SK-N-SH (cell line): ENCODE measurements at regions not wholly inside any gene's neighbourhood (a gene's known extent, or its start where the extent isn't known, plus 50 kb on each side); places are given as distances from the start of the nearest gene placed in this dataset.

Experiments
- CTCF ChIA-PET: fragments of 300-600, 350-600 bp; formaldehyde crosslinking; extraction: SDS; loops from one replicate; lab custom pipeline; 2021; lab: Yijun Ruan, JAX
- POLR2A ChIA-PET: fragments of 350-600 bp; sonication (Branson Sonifier 250); formaldehyde crosslinking; extraction: SDS; loops from one replicate; lab custom pipeline; 2020; ENCODE audit warnings: antibody characterized with exemption, inconsistent platforms; lab: Yijun Ruan, JAX
- DNase-seq: peaks from one replicate; pipeline ENCODE4 v3.0.0; 2012
- H2AFZ ChIP-seq: fragments of 200-600 bp; sonication (generic); 2 replicates; pipeline ENCODE4 v1.8.1; 2016; ENCODE audit warnings: antibody characterized with exemption, mild to moderate bottlenecking, low read depth
- H3F3A ChIP-seq: fragments of 200-600 bp; sonication (generic); replicated peaks from 2 replicates; pipeline ENCODE3; 2016; ENCODE audit warnings: antibody characterized with exemption, mild to moderate bottlenecking; ENCODE audit not compliant: insufficient read depth
- H3K27ac ChIP-seq, 2 experiments: fragments of 200-500 bp in 1 of 2; fragments of 200-600 bp in 1 of 2; sonication (Bioruptor generic) in 1 of 2; sonication (generic), shearing (Covaris generic) in 1 of 2; 2 replicates each; pipeline versions ENCODE4 v1.5.1 to v1.6.1; 2014 to 2016; ENCODE audit warnings: low read depth in 2 of 2, inconsistent platforms in 1 of 2, low read length in 1 of 2, mild to moderate bottlenecking in 1 of 2, mixed read lengths in 1 of 2
- H3K27me3 ChIP-seq: fragments of 200-600 bp; sonication (generic), shearing (Covaris generic); 2 replicates; pipeline ENCODE4 v1.6.1; 2016; ENCODE audit warnings: mixed run types; ENCODE audit not compliant: insufficient read depth
- H3K36me3 ChIP-seq, 2 experiments: fragments of 200-500 bp in 1 of 2; fragments of 200-600 bp in 1 of 2; sonication (Bioruptor generic) in 1 of 2; sonication (generic) in 1 of 2; replicated peaks in 1 of 2; 2 replicates each; pipeline versions ENCODE3 to v1.5.1; 2014 to 2016; ENCODE audit warnings: low read length in 1 of 2, mild to moderate bottlenecking in 1 of 2; ENCODE audit not compliant: insufficient read depth in 2 of 2, control insufficient read depth in 1 of 2
- H3K4me1 ChIP-seq, 2 experiments: fragments of 200-500 bp in 1 of 2; fragments of 200-600 bp in 1 of 2; sonication (Bioruptor generic) in 1 of 2; sonication (generic), shearing (Covaris generic) in 1 of 2; 2 replicates each; pipeline versions ENCODE4 v1.5.1 to v1.6.1; 2014 to 2016; ENCODE audit warnings: low read depth in 1 of 2, low read length in 1 of 2, mixed run types in 1 of 2; ENCODE audit not compliant: insufficient read depth in 2 of 2, control insufficient read depth in 1 of 2
- H3K4me2 ChIP-seq: fragments of 200-600 bp; sonication (generic), shearing (Covaris generic); 2 replicates; pipeline ENCODE4 v1.6.1; 2017; ENCODE audit warnings: mixed run types
- H3K4me3 ChIP-seq, 2 experiments: fragments of 200-500 bp in 1 of 2; fragments of 200-600 bp in 1 of 2; sonication (Bioruptor generic) in 1 of 2; sonication (generic), shearing (Covaris generic) in 1 of 2; 2 replicates each; pipeline versions ENCODE4 v1.5.1 to v1.8.1; 2014 to 2016; ENCODE audit warnings: low read depth in 2 of 2, inconsistent platforms in 1 of 2, low read length in 1 of 2, mild to moderate bottlenecking in 1 of 2, mixed read lengths in 1 of 2, moderate library complexity in 1 of 2
- H3K79me2 ChIP-seq: fragments of 200-600 bp; sonication (generic); 2 replicates; pipeline ENCODE4 v1.8.1; 2017; ENCODE audit warnings: mild to moderate bottlenecking; ENCODE audit not compliant: insufficient read depth
- H3K9ac ChIP-seq: fragments of 200-600 bp; sonication (generic); 2 replicates; pipeline ENCODE4 v1.6.1; 2017; ENCODE audit warnings: mixed run types
- H3K9me2 ChIP-seq: fragments of 200-600 bp; sonication (generic); 2 replicates; pipeline ENCODE4 v1.6.1; 2017; ENCODE audit warnings: mixed run types
- H3K9me3 ChIP-seq: fragments of 200-600 bp; sonication (generic); 2 replicates; pipeline ENCODE4 v1.6.1; 2017; ENCODE audit warnings: mixed run types, mild to moderate bottlenecking, moderate library complexity
- H4K20me1 ChIP-seq: fragments of 200-600 bp; sonication (generic); 2 replicates; pipeline ENCODE4 v1.6.1; 2017; ENCODE audit warnings: mild to moderate bottlenecking, mixed run types; ENCODE audit not compliant: insufficient read depth
- EP300 ChIP-seq, 2 experiments: IDR thresholded peaks; 2 replicates each; pipeline versions ENCODE4 v1.4.0 to v1.6.1; 2012; ENCODE audit warnings: borderline replicate concordance in 1 of 2, low read depth in 1 of 2, low read length in 1 of 2
- FOSL2 ChIP-seq: IDR thresholded peaks from 2 replicates; pipeline ENCODE4 v1.4.0; 2012; ENCODE audit warnings: low read depth, mild to moderate bottlenecking, moderate library complexity, borderline replicate concordance
- FOXJ3 ChIP-seq: sonication (generic); formaldehyde crosslinking; IDR thresholded peaks from 2 replicates; pipeline ENCODE4 v1.5.1; 2020; ENCODE audit warnings: mild to moderate bottlenecking, missing genetic modification reagents
- GATA2 ChIP-seq: sonication (generic); formaldehyde crosslinking; IDR thresholded peaks from 2 replicates; pipeline ENCODE4 v1.5.0; 2020; ENCODE audit warnings: mild to moderate bottlenecking, missing genetic modification reagents
- IRF3 ChIP-seq: fragments of 150-350 bp; IDR thresholded peaks from 2 replicates; pipeline ENCODE4 v1.6.1; 2016; ENCODE audit warnings: mild to moderate bottlenecking, low read depth, low read length
- JUND ChIP-seq: IDR thresholded peaks from 2 replicates; pipeline ENCODE4 v1.4.0; 2012
- MAX ChIP-seq: IDR thresholded peaks from 2 replicates; pipeline ENCODE4 v1.4.0; 2012; ENCODE audit warnings: low read depth
- NRF1 ChIP-seq: IDR thresholded peaks from 2 replicates; pipeline ENCODE4 v1.6.1; 2012; ENCODE audit warnings: low read depth, mild to moderate bottlenecking, low read length
- PBX3 ChIP-seq: IDR thresholded peaks from 2 replicates; pipeline ENCODE4; 2012
- RAD21 ChIP-seq: IDR thresholded peaks from 2 replicates; pipeline ENCODE4 v1.6.1; 2012; ENCODE audit warnings: mild to moderate bottlenecking, low read length
- RCOR1 ChIP-seq: fragments of 150-350 bp; IDR thresholded peaks from 2 replicates; pipeline ENCODE4 v1.6.1; 2017; ENCODE audit warnings: antibody characterized with exemption, low read length
- RFX5 ChIP-seq: IDR thresholded peaks from 2 replicates; pipeline ENCODE4 v1.6.1; 2012; ENCODE audit warnings: mild to moderate bottlenecking, improper control_type of control experiment, low read length
- SIN3A ChIP-seq: IDR thresholded peaks from 2 replicates; pipeline ENCODE4 v1.6.1; 2012; ENCODE audit warnings: low read depth, mild to moderate bottlenecking, low read length, moderate library complexity, borderline replicate concordance
- SMC3 ChIP-seq: IDR thresholded peaks from 2 replicates; pipeline ENCODE4 v1.6.1; 2012; ENCODE audit warnings: low read depth, low read length, improper control_type of control experiment
- TCF12 ChIP-seq: IDR thresholded peaks from 2 replicates; pipeline ENCODE4 v1.4.0; 2012
- USF2 ChIP-seq: fragments of 150-350 bp; IDR thresholded peaks from 2 replicates; pipeline ENCODE4 v1.6.1; 2017; ENCODE audit warnings: antibody characterized with exemption, low read length, low read depth, borderline replicate concordance
- WGBS: methylation state at CpG from one replicate; pipeline ENCODE4 v1.1.6; 2017; ENCODE audit warnings: low lambda C conversion rate; 5-methylcytosine and 5-hydroxymethylcytosine counted together

- Histone ChIP-seq H3K4me1 (peaks cover 0 to 1% of the 10 kb centered on the region in 2 experiments; a peak in 1 of 4 replicates), H3K36me3 (no peaks in the 10 kb centered on the region), H3K4me2 (no peak overlapping the region), H3K9ac (no peak overlapping the region), H3K27me3 (no peaks in the 10 kb centered on the region), H3K9me3 (no peaks in the 10 kb centered on the region), H3K9me2 (no peaks in the 10 kb centered on the region), H3K27ac (no peak overlapping the region), H3K4me3 (no peak overlapping the region), H3K79me2 (no peaks in the 10 kb centered on the region), H2AFZ (no peak overlapping the region), H4K20me1 (no peaks in the 10 kb centered on the region), H3F3A (no peaks in the 10 kb centered on the region)
- TF ChIP-seq FOXJ3 (CRISPR knock-in tag) (no peak), USF2 (no peak), RFX5 (no peak), IRF3 (no peak), GATA2 (no peak), RAD21 (no peak), NRF1 (no peak)
- WGBS, result 0% methylated on average over 1 of the region's 1 CpG
- POLR2A ChIA-PET, result no interaction called here
- no peak for DNase-seq
- CTCF ChIA-PET, result no interaction called here
Observed at GRCh38 chr3:139780593-139780992, 102.8 kb upstream of the NMNAT3 start.

- Histone ChIP-seq H3K4me3 (no peak overlapping the region), H3K9ac (no peak overlapping the region), H3K4me2 (no peak overlapping the region), H3F3A (no peaks in the 10 kb centered on the region), H3K27me3 (no peaks in the 10 kb centered on the region), H2AFZ (no peak overlapping the region), H3K9me3 (no peaks in the 10 kb centered on the region), H4K20me1 (no peaks in the 10 kb centered on the region), H3K9me2 (no peaks in the 10 kb centered on the region), H3K27ac (no peak overlapping the region), H3K79me2 (no peaks in the 10 kb centered on the region), H3K4me1 (peaks cover 0 to 17% of the 10 kb centered on the region in 2 experiments; a peak in 1 of 4 replicates), H3K36me3 (no peaks in the 10 kb centered on the region)
- TF ChIP-seq RCOR1 (no peak), MAX (no peak), EP300 (IDR thresholded peaks at IDR 0.05; ENCODE audit: borderline replicate concordance in 1 of 2, low read depth in 1 of 2, low read length in 1 of 2) (no peak), FOXJ3 (CRISPR knock-in tag) (no peak), FOSL2 (no peak), PBX3 (no peak), NRF1 (no peak), TCF12 (no peak), SIN3A (no peak), JUND (no peak), IRF3 (no peak), SMC3 (no peak)
- ChIA-PET CTCF (interaction anchor here (1.2 kb wide), 1 partner anchor 217 kb away, joined by 3 read pairs; no protein-coding TSS in a partner anchor), POLR2A (no interaction called here)
- DNase-seq, result no peak
- 48% methylated on average over 9 of the region's 10 CpGs for WGBS
Observed at GRCh38 chr3:139778682-139779233, 101.0 kb upstream of the NMNAT3 start.
